ENCODE measurements at regions not wholly inside any gene's neighbourhood (a gene's known extent, or its start where the extent isn't known, plus 50 kb on each side); places are given as distances from the start of the nearest gene placed in this dataset.

DNA sequence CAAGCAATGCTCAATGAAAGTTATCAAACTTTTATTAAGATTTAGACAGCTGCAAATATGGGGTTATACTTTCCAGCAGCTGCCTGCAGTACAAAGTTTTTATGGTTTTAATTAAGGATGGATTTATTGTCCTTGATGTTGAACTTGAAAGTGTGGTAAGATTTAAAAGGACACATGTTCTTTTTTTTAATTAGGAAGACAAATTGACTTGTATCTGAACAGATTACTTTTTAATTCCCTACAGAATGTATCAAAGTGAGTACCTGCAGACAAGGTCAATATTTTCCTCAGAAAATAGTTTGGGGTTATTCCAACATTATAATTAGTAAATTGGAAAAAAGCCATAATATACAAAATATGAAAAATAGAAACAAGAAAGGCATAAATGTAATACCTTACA lies 218.2 kb upstream of the NEIL3 start:
- no peaks in the 10 kb centered on the region for H3K27me3 Mint-ChIP-seq
- DNase-seq = no peak
- no peaks in the 10 kb centered on the region for H3K4me1 Mint-ChIP-seq
- H3K4me3 Mint-ChIP-seq = no peak overlapping the region
- H3K9me3 Mint-ChIP-seq = no peaks in the 10 kb centered on the region
- no peak for ATAC-seq
- H3K27ac Mint-ChIP-seq = no peak overlapping the region

DNA sequence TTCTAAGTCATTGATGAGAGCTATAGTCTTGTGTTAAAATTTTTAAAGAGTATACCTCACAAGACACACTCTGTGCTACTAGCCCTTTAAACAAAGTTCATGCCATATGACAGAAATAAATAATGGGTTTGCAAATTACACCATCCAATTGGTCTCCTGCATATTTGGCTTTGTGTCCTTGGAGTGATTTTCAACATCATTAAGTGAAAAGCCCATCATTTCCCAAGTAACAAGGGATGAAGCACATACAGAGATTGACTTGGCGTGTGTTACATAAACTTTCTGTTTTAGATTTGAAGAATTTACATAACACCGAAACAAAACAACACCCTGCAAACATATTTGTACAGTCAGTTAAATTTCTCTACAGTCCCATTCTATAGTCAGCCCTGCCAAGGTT lies 216.9 kb upstream of the NEIL3 start:
- DNase-seq (no peak), ATAC-seq (no peak)
- no peak overlapping the region for H3K27ac Mint-ChIP-seq
- H3K4me1 Mint-ChIP-seq = no peaks in the 10 kb centered on the region
- H3K9me3 Mint-ChIP-seq = no peaks in the 10 kb centered on the region
- H3K27me3 Mint-ChIP-seq = no peaks in the 10 kb centered on the region
- H3K4me3 Mint-ChIP-seq = no peak overlapping the region

DNA sequence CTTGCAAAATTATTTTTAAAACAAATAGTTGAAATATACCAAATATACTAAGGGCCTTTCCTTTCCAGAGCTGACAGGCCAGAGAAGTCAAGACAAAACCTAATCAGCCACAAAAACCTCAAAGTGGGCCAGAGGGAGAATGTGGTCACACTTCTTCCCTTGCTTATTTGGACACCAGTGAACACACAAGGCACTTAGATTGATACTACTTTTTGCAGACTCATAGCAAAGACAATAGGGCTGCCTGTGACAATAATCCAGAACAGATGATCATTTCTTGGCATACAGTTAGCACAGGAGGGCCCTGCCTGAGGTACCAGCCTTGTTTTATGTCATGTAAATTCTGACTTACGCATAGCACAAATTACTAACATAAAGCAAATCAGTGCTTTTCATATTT lies 215.7 kb upstream of the NEIL3 start:
- ATAC-seq (no peak), DNase-seq (no peak)
- no peaks in the 10 kb centered on the region for H3K9me3 Mint-ChIP-seq
- no peak overlapping the region for H3K4me3 Mint-ChIP-seq
- H3K27ac Mint-ChIP-seq = no peak overlapping the region
- H3K4me1 Mint-ChIP-seq = no peaks in the 10 kb centered on the region
- no peaks in the 10 kb centered on the region for H3K27me3 Mint-ChIP-seq

DNA sequence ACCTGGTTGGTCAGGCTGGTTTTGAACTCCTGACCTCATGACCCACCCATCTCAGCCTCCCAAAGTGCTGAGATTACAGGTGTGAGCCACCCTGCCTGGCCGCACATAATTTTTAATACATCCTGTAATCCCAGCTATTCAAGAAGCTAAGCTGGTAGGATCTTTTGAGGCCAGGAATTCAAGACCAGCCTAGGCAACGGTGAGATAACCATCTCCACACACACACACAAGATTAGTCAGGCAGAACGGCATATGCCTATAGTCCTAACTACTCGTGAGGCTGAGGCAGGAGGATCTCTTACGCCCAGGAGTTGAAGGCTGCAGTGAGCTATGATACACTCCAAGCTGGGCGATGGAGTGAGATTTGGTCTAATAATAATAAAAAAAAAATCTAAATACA lies 212.4 kb upstream of the NEIL3 start:
- DNase-seq (no peak), ATAC-seq (no peak)
- Mint-ChIP-seq H3K4me3 (no peak overlapping the region), H3K27ac (no peak overlapping the region), H3K4me1 (no peaks in the 10 kb centered on the region), H3K9me3 (no peaks in the 10 kb centered on the region), H3K27me3 (no peaks in the 10 kb centered on the region)

DNA sequence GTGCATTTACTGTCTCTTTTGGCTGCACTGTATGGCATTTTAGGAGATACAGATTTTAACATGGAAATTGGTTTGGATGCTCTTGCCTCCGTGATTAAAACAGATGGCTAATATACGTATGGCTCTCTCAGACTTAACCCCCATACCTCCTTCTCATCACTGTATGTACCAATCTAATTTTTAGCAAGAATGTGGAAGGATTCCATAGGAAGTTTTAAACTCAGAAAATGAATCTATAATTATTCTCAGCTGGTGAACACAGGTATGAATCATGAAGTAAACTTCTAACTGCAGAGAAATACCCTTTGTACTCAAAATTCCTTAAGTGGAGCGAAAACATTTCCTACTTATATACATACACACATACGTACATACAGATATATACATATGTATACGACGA lies 210.5 kb upstream of the NEIL3 start:
- ATAC-seq (no peak), DNase-seq (no peak)
- Mint-ChIP-seq H3K4me3 (no peak overlapping the region), H3K27me3 (no peaks in the 10 kb centered on the region), H3K4me1 (no peaks in the 10 kb centered on the region), H3K9me3 (no peaks in the 10 kb centered on the region), H3K27ac (no peak overlapping the region)

DNA sequence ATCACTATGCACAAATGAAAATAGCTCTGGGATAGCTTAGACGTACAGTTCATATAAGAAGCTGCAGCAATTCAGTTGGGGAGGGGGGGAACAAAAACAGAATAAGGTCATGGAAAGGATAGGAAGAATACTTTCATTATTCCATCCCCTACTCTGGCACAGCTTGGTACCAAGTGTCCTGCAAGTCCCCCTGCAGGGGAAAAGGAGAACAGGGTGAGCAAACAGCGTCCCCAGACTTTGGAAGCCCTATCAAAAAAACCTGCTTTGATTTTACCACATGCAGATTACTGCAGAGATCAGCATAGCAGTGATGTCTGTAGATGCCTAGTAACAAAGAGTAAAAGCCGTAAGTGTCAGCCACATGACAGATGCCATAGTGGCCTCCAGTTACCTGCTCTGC lies 209.4 kb upstream of the NEIL3 start:
- no peak for DNase-seq
- H3K4me3 Mint-ChIP-seq = no peak overlapping the region
- ATAC-seq = no peak
- H3K4me1 Mint-ChIP-seq = no peaks in the 10 kb centered on the region
- no peak overlapping the region for H3K27ac Mint-ChIP-seq
- H3K9me3 Mint-ChIP-seq = no peaks in the 10 kb centered on the region
- no peaks in the 10 kb centered on the region for H3K27me3 Mint-ChIP-seq

DNA sequence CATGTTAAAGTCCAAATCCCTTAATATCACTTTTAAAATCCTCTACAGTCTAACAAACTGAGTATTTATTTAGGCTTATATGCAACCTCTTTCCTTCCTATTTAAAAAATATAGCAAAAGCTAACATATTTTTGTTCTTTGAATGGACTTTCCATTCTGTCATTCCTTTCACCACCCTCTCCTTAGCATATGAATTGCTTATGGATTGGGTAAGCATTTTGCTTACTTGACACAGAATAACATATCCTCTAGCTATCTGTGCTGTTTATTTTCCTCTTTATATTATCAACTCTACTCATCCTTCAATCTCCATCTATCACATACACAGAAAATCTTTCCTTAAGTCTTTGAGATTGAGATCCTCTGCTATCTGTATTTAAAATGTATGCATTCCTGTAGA lies 206.1 kb upstream of the NEIL3 start:
- ATAC-seq (no peak), DNase-seq (no peak)
- H3K27ac Mint-ChIP-seq = no peak overlapping the region
- no peaks in the 10 kb centered on the region for H3K4me1 Mint-ChIP-seq
- no peaks in the 10 kb centered on the region for H3K9me3 Mint-ChIP-seq
- H3K4me3 Mint-ChIP-seq = no peak overlapping the region
- no peaks in the 10 kb centered on the region for H3K27me3 Mint-ChIP-seq

DNA sequence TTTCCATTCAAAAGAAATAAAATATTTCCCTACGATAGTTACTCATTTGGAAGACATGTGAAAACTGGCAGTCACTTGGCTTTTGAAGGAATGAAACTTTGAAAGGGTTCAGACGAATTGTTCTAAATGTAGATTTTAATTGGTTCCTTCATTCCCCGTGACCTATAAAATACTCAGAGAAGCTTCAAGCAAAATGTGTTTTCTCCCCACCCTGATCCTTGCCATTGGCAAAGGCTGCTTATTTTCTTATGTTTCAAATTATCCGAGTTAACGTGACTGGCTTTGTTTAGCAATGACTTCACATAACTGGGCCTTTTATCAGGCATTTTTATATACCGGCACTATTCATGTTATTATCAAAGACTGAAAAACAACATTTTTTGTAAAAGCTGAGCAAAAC lies 204.1 kb upstream of the NEIL3 start:
- no peak for DNase-seq
- H3K9me3 Mint-ChIP-seq = no peaks in the 10 kb centered on the region
- H3K4me1 Mint-ChIP-seq = no peaks in the 10 kb centered on the region
- no peaks in the 10 kb centered on the region for H3K27me3 Mint-ChIP-seq
- no peak overlapping the region for H3K4me3 Mint-ChIP-seq
- no peak for ATAC-seq
- no peak overlapping the region for H3K27ac Mint-ChIP-seq

DNA sequence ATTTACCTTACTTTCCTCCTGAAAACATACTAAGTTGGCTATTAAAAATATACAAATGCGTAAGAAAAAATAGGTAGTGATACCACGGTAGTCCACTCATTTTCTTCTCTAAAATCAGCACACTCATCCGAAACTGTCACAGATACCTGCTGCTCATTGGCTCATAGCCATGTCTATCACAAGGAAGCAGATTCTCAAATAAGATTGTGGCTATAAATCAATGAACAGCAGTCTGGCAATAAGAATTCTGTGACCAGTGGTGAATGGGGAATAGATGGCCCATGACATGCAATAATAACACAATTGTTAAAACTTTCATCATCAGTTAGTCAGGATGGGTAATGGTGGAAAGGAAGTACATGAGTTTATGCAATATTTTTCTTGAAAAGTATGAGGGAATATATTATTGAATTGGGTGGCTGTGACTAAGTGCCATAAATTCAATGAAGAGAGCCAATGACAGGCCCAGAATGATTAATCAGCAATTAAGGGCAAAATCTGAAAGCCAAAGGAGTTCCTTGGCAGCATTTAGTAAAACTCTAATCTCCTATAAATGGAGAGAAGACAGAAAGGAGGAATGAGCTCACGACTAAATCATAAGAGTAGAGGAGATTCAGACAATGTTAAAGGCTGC lies 202.3 kb upstream of the NEIL3 start:
- Mint-ChIP-seq H3K27ac (no peak overlapping the region), H3K4me1 (no peaks in the 10 kb centered on the region), H3K27me3 (no peaks in the 10 kb centered on the region), H3K9me3 (no peaks in the 10 kb centered on the region), H3K4me3 (no peak overlapping the region)
- ATAC-seq = no peak
- no peak for DNase-seq

DNA sequence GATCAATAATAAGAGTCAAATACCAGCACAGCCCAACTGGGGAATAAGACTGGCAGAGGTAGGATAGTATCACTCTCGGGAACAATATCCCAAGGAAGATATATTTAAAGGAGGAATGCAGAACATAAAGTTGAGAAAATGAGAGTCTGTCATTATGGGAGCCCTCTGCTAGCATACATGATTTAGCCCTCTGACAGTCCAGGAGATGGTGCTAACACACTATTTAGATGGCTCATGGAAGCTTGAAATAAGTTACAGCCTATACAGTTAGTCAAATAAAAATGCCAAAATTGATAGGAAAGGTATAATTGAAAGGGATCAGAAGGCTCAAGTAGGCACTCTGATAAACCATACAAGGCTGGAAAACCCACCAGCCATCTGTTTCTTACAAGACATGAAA lies 201.0 kb upstream of the NEIL3 start:
- Mint-ChIP-seq H3K4me3 (no peak overlapping the region), H3K27me3 (no peaks in the 10 kb centered on the region), H3K27ac (no peak overlapping the region), H3K4me1 (no peaks in the 10 kb centered on the region), H3K9me3 (no peaks in the 10 kb centered on the region)
- no peak for ATAC-seq
- no peak for DNase-seq

DNA sequence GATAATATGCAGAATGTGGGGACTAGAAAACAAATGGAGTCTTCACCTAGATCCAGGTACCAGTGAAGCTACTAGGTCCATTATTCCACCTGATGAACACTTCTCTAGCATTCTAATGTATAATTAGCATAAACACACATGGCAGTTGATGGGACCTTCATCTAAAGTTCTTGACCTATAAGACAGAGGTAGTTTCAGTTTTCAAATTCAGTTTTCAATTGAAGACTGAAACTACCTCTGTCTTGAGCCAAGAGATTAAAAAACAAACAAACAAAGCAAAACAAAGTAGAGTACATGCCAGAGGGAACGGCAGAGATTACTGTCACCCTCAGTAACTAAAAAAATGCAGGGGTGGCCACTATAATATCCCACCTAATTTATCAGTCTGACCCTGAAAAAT lies 199.9 kb upstream of the NEIL3 start:
- Mint-ChIP-seq H3K9me3 (no peaks in the 10 kb centered on the region), H3K27ac (no peak overlapping the region), H3K4me3 (no peak overlapping the region), H3K4me1 (no peaks in the 10 kb centered on the region), H3K27me3 (no peaks in the 10 kb centered on the region)
- no peak for ATAC-seq
- no peak for DNase-seq

DNA sequence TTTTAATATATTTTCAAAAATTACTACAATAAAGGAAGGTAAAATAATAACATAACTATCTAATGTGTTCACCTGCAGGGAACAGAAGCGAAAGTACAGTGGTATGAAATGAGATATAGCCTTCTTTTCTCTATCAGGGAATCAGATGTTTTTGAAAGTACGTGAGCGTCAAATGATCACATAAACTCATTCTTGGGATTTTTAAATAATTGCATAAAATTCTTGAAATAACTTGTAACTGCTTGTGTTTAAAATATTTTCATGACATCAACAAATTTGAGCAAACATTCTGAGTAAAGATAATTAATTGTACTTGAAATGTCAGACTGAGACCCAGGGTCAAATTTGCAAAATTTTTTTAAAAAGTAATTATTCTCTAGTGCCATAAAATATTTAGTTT lies 193.5 kb upstream of the NEIL3 start:
- Mint-ChIP-seq H3K4me1 (no peaks in the 10 kb centered on the region), H3K27me3 (no peaks in the 10 kb centered on the region), H3K27ac (no peak overlapping the region), H3K9me3 (peaks cover 0 to 14% of the 10 kb centered on the region in 2 donors), H3K4me3 (no peak overlapping the region)
- no peak for ATAC-seq
- DNase-seq = no peak

DNA sequence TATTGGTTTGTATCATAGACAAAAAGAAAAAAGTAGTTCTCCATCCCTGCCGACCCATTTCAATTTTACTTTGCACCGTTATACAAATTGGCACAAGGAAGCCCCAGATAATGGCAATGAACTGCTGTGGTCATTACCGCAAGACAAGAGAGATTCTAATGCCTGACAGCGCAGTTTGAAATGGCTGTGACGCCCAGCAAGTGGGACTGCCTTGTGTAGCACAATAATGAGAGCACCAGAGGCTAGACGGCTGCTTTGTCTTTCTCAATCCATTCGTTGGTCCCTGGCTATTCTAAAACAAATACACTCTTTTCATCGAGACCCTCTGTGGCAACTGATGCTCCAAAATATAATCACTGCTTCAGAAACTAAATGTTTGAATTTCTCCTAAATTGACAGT lies 192.4 kb upstream of the NEIL3 start:
- no peak for DNase-seq
- no peak overlapping the region for H3K27ac Mint-ChIP-seq
- H3K4me1 Mint-ChIP-seq = no peaks in the 10 kb centered on the region
- ATAC-seq = no peak
- no peak overlapping the region for H3K4me3 Mint-ChIP-seq
- H3K27me3 Mint-ChIP-seq = no peaks in the 10 kb centered on the region
- H3K9me3 Mint-ChIP-seq = peaks cover 0 to 14% of the 10 kb centered on the region in 2 donors

DNA sequence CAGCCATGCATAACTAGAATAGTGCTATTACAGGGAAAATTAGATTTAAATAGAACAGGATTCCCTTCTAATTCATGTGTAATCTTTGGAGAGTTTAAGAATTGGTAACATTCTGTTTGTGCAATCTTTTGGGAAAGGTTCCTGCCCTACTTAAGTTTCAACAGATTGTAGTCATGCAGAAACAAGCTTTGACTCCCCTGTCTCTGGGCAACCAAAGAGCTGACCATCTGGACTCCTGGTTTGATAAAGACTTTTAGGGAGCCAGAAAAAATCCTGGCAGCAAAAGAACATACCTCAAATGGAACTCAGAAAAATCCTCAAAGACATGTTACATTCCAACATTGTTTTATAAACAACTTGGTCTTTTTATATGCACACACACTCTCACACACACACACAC lies 191.1 kb upstream of the NEIL3 start:
- H3K4me3 Mint-ChIP-seq = no peak overlapping the region
- no peaks in the 10 kb centered on the region for H3K4me1 Mint-ChIP-seq
- H3K27me3 Mint-ChIP-seq = no peaks in the 10 kb centered on the region
- no peak for DNase-seq
- H3K27ac Mint-ChIP-seq = no peak overlapping the region
- ATAC-seq = no peak
- H3K9me3 Mint-ChIP-seq = peaks cover 0 to 14% of the 10 kb centered on the region in 2 donors

DNA sequence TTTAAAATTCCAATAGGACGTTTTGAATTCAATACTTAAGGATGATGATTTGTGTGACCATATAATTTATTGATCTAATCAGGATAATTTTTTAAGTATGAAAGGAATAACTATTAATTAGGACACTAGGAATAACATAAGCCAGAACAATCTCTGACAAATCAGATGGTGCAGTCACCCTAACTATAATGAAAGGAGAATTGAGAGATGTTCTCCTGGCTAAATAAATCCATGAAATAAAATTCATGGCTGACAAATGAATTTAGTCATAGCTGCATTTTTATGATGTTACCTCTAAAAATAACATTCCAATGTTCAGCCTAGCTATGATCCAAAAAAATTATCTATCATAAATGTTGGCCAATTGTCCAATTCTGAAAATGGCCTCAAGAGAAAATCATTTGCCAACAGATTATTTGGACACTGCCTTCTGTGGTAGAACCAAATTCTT lies 190.6 kb upstream of the NEIL3 start:
- Mint-ChIP-seq H3K4me3 (no peak overlapping the region), H3K9me3 (peaks cover 0 to 14% of the 10 kb centered on the region in 2 donors), H3K4me1 (no peaks in the 10 kb centered on the region), H3K27ac (no peak overlapping the region), H3K27me3 (no peaks in the 10 kb centered on the region)
- no peak for ATAC-seq
- DNase-seq = no peak

DNA sequence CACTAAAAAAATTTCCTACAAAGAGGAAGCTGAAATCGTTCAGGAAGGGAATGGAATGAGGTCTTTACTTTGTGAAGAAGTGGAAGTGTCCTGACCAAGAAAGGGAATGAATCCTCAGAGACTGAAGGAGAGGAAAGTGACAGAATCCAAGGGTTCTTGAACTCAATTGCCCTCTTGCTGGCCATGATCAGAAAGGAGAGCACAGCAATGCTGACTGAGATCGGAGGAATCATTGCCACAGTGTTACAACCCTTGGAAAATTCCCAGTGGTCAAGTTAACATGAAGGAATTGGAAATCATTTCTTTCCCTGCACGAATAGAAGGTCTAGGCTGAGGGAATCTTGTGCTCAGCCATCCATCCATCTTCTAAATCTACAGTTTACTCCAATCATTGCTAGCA lies 190.0 kb upstream of the NEIL3 start:
- no peak overlapping the region for H3K4me3 Mint-ChIP-seq
- DNase-seq (no peak), ATAC-seq (no peak)
- H3K27me3 Mint-ChIP-seq = no peaks in the 10 kb centered on the region
- peaks cover 0 to 14% of the 10 kb centered on the region in 2 donors for H3K9me3 Mint-ChIP-seq
- H3K4me1 Mint-ChIP-seq = no peaks in the 10 kb centered on the region
- no peak overlapping the region for H3K27ac Mint-ChIP-seq

DNA sequence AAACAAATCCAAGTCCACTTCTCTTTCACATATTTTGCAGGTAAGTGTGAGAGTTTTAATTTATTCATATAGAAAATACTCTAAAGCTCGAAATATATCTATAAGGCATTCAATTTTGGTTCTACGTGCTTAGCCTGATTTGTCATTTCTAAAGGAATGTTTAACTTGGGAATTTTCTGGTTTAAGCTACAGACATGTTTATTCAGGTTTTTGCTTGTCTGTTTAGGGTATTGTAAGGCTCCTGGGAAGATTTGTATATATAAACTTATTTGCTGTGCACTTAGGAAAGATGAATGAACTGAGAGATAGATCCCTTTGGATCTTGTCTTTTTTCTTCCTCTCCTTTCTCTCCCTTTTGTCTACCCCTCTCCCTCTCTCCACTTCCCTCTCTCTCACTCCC lies 185.9 kb upstream of the NEIL3 start:
- Mint-ChIP-seq H3K4me1 (no peaks in the 10 kb centered on the region), H3K27ac (no peak overlapping the region), H3K4me3 (no peak overlapping the region), H3K9me3 (peaks cover 8 to 27% of the 10 kb centered on the region in 2 donors), H3K27me3 (no peaks in the 10 kb centered on the region)
- DNase-seq (no peak), ATAC-seq (no peak)

Data from stimulated activated naive CD8-positive, alpha-beta T cell treated with anti-CD3 and anti-CD28 coated beads, Interleukin-15, amount 100 ng/mL, for 72 hours (primary cell).